Activated T-helper 1 cell treated with anti-CD3 and anti-CD28 coated beads, Interleukin-12 subunit alpha, Interleukin-12 subunit beta, Interleukin-2, Interleukin-4 antibody, amounts not matched to agents 30 ng/mL and 10 ng/mL and 1 ng/mL, durations not matched to agents 14 hours and 24 hours and 36 hours (primary cell): ENCODE measurements at regions not wholly inside any gene's neighbourhood (a gene's known extent, or its start where the extent isn't known, plus 50 kb on each side); places are given as distances from the start of the nearest gene placed in this dataset.
"Not testable (repeated sequence)": the region's sequence is repeated elsewhere in the genome, so short reads cannot be mapped to it uniquely, and the experiment has no call there.

Experiments used
- DNase-seq: peaks from one replicate; pipeline ENCODE4 v3.0.0; 2021; ENCODE audit warnings: low spot score
- H3K27ac Mint-ChIP-seq: one replicate; pipeline ENCODE4 v1.8.0; 2021; ENCODE audit warnings: mild to moderate bottlenecking, mixed read lengths
- H3K27me3 Mint-ChIP-seq: one replicate; pipeline ENCODE4 v1.8.0; 2022; ENCODE audit warnings: mild to moderate bottlenecking, moderate library complexity, mixed read lengths; ENCODE audit not compliant: insufficient read depth
- H3K36me3 Mint-ChIP-seq: one replicate; pipeline ENCODE4 v1.8.0; 2021; ENCODE audit warnings: low read depth, mixed read lengths
- H3K4me1 Mint-ChIP-seq: one replicate; pipeline ENCODE4 v1.8.0; 2021; ENCODE audit warnings: low read depth, mixed read lengths
- H3K4me3 Mint-ChIP-seq: one replicate; pipeline ENCODE4 v1.8.0; 2021; ENCODE audit warnings: mild to moderate bottlenecking, moderate library complexity, mixed read lengths
- H3K9me3 Mint-ChIP-seq: one replicate; pipeline ENCODE4 v1.8.0; 2021; ENCODE audit warnings: mixed read lengths
- intact Hi-C: fragments of 100-400 bp; cut with micrococcal nuclease; formaldehyde crosslinking; loops from one replicate; pipeline ENCODE4 v1.15.1; 2024

DNA sequence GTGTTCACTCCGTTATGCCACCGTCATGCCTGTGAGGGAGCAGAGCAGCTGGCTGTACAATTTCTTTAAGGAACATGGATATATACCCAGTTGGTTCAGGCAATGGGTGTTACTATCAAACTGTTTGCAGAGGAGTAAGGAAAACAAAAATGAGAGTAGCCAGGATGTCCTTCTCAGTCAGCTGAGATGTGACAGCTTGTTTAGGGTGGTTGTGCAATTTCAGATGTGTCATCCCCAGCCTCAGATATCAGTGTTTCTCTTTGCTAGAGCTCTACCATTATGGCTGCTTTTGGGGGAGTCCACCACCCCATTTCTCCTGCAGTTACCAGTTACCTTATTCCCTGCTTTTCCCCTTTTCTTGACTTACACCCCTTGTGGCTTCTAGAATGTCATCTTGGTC is 135.2 kb upstream of the SLC24A2 start:
- Mint-ChIP-seq H3K4me1 (peaks cover 26% of the 10 kb centered on the region), H3K27me3 (peaks cover 4% of the 10 kb centered on the region), H3K36me3 (no peaks in the 10 kb centered on the region), H3K27ac (no peak overlapping the region), H3K9me3 (no peaks in the 10 kb centered on the region), H3K4me3 (no peak overlapping the region)
- intact Hi-C loops, result loop anchor here (2.0 to 5.0 kb wide), 3 partner anchors 398 to 763 kb away; no protein-coding TSS in a partner anchor
- DNase-seq, result no peak

DNA sequence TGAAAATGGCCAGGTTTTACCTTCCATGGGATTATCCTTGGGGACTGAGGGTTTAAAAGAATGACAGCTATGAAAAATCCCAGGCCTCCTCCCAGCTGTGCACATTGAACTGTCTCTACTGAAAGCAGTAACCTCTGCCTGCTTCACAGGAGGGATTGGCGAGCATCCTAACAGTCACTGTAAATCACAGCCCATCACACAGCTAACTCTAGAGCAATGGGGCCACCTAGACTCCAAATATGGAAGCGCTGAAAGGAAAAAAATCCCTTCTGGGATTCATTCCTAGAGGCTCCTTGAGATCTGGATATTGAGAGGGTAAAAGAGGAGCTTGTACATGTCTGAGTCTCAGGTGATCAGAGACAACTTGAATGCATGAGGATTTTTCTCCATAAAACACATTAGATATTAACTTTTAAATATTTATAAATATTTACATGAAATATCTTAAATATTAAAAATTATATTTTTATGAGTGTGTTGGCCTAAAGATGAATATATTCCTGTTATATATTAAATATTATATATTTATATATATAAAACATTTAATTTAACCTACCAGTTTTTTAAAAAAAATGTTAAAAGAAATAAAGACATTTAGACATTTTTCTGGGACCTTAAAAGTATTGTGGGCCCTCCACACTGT is 133.8 kb upstream of the SLC24A2 start:
- intact Hi-C loops, result loop anchor here (1.0 to 5.0 kb wide), 3 partner anchors 400 to 765 kb away; no protein-coding TSS in a partner anchor
- no peaks in the 10 kb centered on the region for H3K36me3 Mint-ChIP-seq
- H3K9me3 Mint-ChIP-seq, result no peaks in the 10 kb centered on the region
- H3K27me3 Mint-ChIP-seq, result peaks cover 15% of the 10 kb centered on the region
- H3K4me1 Mint-ChIP-seq, result peaks cover 25% of the 10 kb centered on the region
- no peak overlapping the region for H3K4me3 Mint-ChIP-seq
- no peak overlapping the region for H3K27ac Mint-ChIP-seq
- no peak for DNase-seq

DNA sequence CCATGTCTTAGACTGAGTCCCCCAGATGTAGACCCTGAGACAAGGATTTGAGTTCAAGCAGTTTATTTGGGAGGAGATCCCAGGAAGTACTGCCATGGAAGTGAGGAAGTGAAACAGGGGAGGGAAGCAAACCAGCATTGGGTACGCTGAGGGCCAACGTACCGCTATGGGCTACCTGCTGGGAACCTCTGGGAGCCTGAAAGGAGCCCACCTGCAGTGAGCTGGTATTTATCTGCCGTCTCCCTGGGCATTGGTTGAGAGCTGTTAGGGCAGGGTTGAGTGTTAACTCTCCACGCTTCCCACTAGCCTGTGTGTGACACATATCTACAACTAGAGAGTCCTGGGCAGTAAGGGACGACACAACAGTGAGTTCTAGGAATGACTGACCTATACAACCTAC is 131.6 kb upstream of the SLC24A2 start:
- DNase-seq, result no peak
- peaks cover 7% of the 10 kb centered on the region for H3K4me1 Mint-ChIP-seq
- H3K27ac Mint-ChIP-seq, result no peak overlapping the region
- H3K27me3 Mint-ChIP-seq, result peaks cover 26% of the 10 kb centered on the region
- H3K4me3 Mint-ChIP-seq, result no peak overlapping the region
- no peaks in the 10 kb centered on the region for H3K36me3 Mint-ChIP-seq
- H3K9me3 Mint-ChIP-seq, result no peaks in the 10 kb centered on the region
- intact Hi-C loops, result loop anchor here (5.0 kb wide), 2 partner anchors 402 to 767 kb away; no protein-coding TSS in a partner anchor

DNA sequence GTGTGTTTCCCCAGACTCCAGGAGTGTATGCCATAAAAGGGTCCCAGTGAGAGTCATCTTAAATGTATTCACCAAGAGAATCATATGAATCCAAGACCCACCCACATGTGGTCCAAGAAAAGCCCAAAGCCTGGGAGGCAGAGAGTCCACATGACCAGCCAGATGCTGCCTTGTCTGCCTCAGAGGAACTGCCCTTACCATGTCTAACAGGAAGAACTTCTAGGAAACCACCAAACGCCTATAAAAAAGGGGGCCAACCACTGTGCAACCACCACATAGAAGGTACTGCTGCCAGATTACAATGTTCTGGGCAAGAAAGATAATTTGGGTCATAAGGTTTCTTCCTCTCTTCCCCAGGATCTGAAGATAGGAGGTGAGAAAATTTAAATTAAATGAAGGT is 129.8 kb upstream of the SLC24A2 start:
- no peak for DNase-seq
- H3K36me3 Mint-ChIP-seq, result no peaks in the 10 kb centered on the region
- no peaks in the 10 kb centered on the region for H3K9me3 Mint-ChIP-seq
- intact Hi-C loops, result no loop called here
- H3K4me3 Mint-ChIP-seq, result no peak overlapping the region
- H3K4me1 Mint-ChIP-seq, result peaks cover 7% of the 10 kb centered on the region
- H3K27me3 Mint-ChIP-seq, result peaks cover 26% of the 10 kb centered on the region
- H3K27ac Mint-ChIP-seq, result no peak overlapping the region

DNA sequence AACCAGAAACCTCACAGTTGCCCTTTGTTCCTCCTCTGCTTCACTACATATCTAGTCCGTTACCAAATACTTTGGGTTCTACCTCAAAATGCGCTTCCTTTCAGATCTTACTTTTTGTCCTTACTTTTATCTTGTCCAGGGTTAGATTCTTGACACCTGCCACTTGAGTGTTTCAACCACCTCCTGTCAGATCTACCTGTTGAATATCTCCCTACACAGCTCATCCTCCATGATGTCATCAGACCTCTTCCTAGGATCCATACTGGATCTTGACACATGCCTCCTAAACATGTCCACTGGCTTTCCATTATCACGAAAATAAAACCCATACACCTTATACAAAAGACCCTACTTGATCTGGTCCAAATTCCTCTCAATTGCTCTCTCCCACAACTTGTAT is 125.2 kb upstream of the SLC24A2 start:
- intact Hi-C loops, result no loop called here
- Mint-ChIP-seq H3K9me3 (no peaks in the 10 kb centered on the region), H3K27me3 (peaks cover 22% of the 10 kb centered on the region), H3K36me3 (no peaks in the 10 kb centered on the region), H3K4me3 (no peak overlapping the region), H3K4me1 (peaks cover 7% of the 10 kb centered on the region), H3K27ac (no peak overlapping the region)
- no peak for DNase-seq

DNA sequence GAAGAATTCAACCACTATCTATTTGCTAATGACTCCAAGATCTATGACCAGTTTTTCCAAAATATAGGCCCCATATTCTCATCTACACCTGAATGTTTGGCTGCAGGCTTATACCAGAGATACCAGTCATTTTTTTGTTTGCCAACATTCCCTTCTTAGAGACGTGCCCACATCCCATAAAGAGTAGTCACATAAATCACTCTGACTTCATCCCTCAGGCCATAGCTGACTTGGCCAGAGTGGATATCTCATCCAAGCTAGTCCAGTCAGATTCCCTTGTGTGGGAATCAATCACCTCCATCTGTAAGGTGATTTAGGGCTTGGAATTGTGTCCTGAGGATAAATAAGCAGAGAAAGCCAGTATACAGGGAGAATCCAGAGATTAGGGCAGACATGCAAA is 124.3 kb upstream of the SLC24A2 start:
- DNase-seq, result no peak
- Mint-ChIP-seq H3K4me1 (no peaks in the 10 kb centered on the region), H3K36me3 (no peaks in the 10 kb centered on the region), H3K9me3 (no peaks in the 10 kb centered on the region), H3K4me3 (no peak overlapping the region), H3K27ac (no peak overlapping the region), H3K27me3 (peaks cover 15% of the 10 kb centered on the region)
- intact Hi-C loops, result no loop called here

DNA sequence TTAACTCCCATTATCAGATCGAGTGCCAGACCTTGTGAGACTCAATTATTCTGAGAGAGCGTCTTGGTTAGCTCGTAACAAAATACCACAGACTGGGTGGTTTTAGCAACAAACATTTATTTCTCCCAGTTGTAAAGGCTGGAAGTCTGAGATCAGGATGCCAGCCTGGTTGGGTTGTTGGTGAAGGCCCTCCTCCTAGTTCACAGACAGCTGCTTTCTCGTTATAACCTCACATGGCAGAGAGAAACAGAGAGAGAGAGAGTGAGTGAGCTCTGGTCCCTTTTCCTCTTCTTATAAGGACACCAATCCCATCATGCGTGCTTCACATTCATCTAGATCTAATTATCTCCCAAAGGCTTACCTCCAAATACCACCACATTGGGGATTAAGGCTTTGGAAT is 114.2 kb upstream of the SLC24A2 start:
- DNase-seq, result no peak
- Mint-ChIP-seq H3K9me3 (peaks cover 3% of the 10 kb centered on the region), H3K4me1 (no peaks in the 10 kb centered on the region), H3K27me3 (no peaks in the 10 kb centered on the region), H3K4me3 (no peak overlapping the region), H3K27ac (no peak overlapping the region), H3K36me3 (no peaks in the 10 kb centered on the region)
- intact Hi-C loops, result no loop called here

DNA sequence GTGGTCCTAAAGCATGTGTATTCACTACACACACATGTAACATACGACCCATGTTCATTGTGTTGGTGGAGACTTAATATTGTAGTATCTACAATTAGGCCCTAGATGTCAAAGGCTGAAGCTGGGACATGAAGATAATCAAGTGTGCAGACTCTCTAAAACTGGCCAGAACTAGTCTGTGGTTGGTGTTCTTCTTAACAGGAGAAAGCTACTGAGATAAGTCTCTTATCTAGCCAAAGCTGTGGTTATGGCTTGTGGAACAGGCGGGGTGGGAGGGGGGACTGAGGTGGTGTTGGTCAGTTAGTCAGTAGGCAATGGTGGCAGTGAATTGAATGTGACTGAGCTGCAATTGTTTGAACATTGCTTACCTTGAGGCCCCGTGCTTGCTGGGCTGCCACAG is 112.7 kb upstream of the SLC24A2 start:
- H3K27me3 Mint-ChIP-seq, result no peaks in the 10 kb centered on the region
- no peak overlapping the region for H3K27ac Mint-ChIP-seq
- no peaks in the 10 kb centered on the region for H3K4me1 Mint-ChIP-seq
- intact Hi-C loops, result no loop called here
- H3K36me3 Mint-ChIP-seq, result no peaks in the 10 kb centered on the region
- H3K4me3 Mint-ChIP-seq, result no peak overlapping the region
- peaks cover 3% of the 10 kb centered on the region for H3K9me3 Mint-ChIP-seq
- DNase-seq, result no peak

DNA sequence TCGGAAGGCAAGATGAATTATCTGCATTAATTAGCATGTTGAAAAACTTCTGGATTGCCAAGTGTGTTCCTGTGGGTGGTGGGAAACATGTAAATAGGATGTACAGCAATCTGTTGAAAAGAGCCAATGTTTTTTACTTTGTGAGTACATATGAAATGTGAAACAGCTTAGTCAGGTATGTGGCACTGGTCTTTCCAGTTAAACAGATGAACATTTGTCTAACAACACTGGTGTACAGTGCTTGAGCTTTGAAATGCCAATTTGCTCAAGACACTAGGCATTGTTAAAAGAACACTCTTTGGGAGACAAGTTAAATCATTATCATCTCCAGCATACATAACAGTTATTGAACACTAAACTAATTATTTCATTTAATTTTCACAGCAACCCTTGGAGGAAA is 107.3 kb upstream of the SLC24A2 start:
- intact Hi-C loops, result no loop called here
- H3K27me3 Mint-ChIP-seq, result no peaks in the 10 kb centered on the region
- H3K27ac Mint-ChIP-seq, result no peak overlapping the region
- no peaks in the 10 kb centered on the region for H3K36me3 Mint-ChIP-seq
- no peak overlapping the region for H3K4me3 Mint-ChIP-seq
- no peaks in the 10 kb centered on the region for H3K4me1 Mint-ChIP-seq
- DNase-seq, result no peak
- peaks cover 3% of the 10 kb centered on the region for H3K9me3 Mint-ChIP-seq

DNA sequence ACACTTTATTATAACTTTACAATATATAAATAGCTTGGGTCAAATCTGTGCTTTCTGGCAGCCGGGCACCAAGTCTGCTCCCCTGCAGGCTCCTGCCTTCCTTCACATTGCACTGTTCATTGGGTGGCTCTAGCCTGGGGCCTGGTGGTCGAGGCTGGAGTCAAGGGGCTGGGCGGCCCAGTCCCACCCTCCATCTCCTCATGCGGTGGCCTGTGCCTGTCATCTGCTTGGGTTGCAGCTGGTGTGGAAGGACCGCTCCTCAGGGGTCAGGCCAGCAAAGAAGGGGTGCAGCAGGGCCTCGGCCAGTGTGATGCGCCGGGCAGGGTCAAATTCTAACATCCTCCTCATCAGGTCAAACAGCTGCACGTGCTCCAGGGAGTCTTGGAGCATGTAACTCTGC is 106.7 kb upstream of the SLC24A2 start:
- DNase-seq, intact Hi-C loops, H3K4me3 Mint-ChIP-seq, H3K4me1 Mint-ChIP-seq, H3K36me3 Mint-ChIP-seq, H3K9me3 Mint-ChIP-seq, H3K27ac Mint-ChIP-seq, H3K27me3 Mint-ChIP-seq: not testable (repeated sequence)

DNA sequence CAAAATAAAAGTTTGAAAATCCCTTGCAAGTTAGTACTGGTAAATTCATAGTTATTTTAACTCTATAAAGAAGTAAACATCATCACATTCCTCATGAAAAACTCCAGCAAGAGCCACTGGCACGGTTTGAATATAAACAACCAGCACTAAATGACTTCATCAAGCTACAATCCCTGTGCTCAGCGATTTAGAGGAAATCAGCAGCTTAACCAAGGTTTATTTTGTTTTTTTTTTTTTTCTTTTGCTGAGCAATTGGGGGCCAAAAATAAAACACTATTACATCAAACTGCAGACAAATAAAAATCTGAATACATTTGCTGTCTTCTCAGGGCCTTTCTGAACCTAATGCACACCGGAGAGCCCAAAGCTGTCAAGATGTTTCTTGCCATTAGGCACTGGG is 106.2 kb upstream of the SLC24A2 start:
- no peak for DNase-seq
- intact Hi-C loops, result no loop called here
- Mint-ChIP-seq H3K27ac (no peak overlapping the region), H3K4me1 (no peaks in the 10 kb centered on the region), H3K27me3 (no peaks in the 10 kb centered on the region), H3K36me3 (no peaks in the 10 kb centered on the region), H3K9me3 (no peaks in the 10 kb centered on the region), H3K4me3 (no peak overlapping the region)

DNA sequence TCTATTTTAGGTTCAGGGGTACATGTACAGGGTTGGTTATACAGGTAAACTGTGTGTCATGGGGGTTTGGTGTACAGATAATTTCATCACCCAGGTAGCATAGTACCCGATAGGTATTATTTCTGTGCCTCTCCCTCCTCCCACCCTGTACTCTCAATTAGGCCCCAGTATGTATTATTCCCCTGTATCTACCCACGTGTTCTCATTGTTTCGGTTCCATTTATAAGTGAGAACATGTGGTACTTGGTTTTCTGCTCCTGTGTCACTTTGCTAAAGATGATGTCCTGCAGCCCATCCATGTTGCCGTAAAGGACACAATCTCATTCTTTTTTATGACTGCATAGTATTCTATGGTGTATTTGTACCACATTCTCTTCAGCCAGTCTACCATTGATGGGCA is 96.8 kb upstream of the SLC24A2 start:
- DNase-seq, result no peak
- H3K27ac Mint-ChIP-seq, result no peak overlapping the region
- H3K9me3 Mint-ChIP-seq, result peaks cover 4% of the 10 kb centered on the region
- no peaks in the 10 kb centered on the region for H3K4me1 Mint-ChIP-seq
- intact Hi-C loops, result no loop called here
- peaks cover 3% of the 10 kb centered on the region for H3K27me3 Mint-ChIP-seq
- no peaks in the 10 kb centered on the region for H3K36me3 Mint-ChIP-seq
- no peak overlapping the region for H3K4me3 Mint-ChIP-seq

DNA sequence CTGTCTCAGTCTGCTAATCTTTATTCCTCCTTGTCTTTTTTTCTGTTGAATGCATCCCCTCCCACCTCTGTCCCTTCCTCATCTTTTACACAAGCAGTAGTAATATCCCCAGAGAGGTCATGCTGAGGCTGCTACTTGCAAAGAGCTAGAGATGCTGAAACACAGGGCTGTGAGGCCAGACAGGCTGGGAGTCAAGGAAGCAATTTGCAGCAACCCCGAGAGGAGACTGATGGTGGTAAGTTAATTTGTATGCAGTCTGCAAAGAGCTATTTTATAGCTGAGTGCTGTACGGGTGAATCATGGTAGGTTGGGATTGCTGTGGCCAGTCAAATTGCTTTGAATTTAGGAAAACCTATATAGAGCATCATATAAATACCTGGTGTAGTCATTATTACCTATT is 90.2 kb upstream of the SLC24A2 start:
- H3K4me3 Mint-ChIP-seq, result no peak overlapping the region
- no peak for DNase-seq
- intact Hi-C loops, result no loop called here
- H3K27me3 Mint-ChIP-seq, result peaks cover 12% of the 10 kb centered on the region
- H3K36me3 Mint-ChIP-seq, result no peaks in the 10 kb centered on the region
- H3K27ac Mint-ChIP-seq, result no peak overlapping the region
- H3K9me3 Mint-ChIP-seq, result no peaks in the 10 kb centered on the region
- no peaks in the 10 kb centered on the region for H3K4me1 Mint-ChIP-seq
